NCI-H2227 (cell line): ENCODE measurements at regions not wholly inside any gene's neighbourhood (a gene's known extent, or its start where the extent isn't known, plus 50 kb on each side); places are given as distances from the start of the nearest gene placed in this dataset.
"Not testable (repeated sequence)": the region's sequence is repeated elsewhere in the genome, so short reads cannot be mapped to it uniquely, and the experiment has no call there.

Source experiments
- DNase-seq: peaks from one replicate; lab custom pipeline; 2025; ENCODE audit not compliant: unreplicated experiment; lab: John Stamatoyannopoulos, UW

DNA sequence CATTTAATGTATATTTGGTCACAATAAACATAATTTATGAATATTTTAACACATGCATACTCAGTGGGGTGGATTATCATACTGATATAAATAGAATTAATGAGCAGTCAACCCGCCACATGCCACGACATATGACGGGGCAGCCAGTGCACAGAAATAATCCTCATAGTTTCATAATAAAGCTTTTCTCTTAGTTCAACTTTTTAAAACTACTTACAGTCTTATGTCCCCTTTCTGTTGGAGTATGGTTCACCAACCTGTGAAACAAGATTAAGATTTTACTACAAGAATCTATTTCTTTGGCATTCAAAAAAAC is 75.6 kb upstream of the ETAA1 start:
- DNase-seq: no peak

DNA sequence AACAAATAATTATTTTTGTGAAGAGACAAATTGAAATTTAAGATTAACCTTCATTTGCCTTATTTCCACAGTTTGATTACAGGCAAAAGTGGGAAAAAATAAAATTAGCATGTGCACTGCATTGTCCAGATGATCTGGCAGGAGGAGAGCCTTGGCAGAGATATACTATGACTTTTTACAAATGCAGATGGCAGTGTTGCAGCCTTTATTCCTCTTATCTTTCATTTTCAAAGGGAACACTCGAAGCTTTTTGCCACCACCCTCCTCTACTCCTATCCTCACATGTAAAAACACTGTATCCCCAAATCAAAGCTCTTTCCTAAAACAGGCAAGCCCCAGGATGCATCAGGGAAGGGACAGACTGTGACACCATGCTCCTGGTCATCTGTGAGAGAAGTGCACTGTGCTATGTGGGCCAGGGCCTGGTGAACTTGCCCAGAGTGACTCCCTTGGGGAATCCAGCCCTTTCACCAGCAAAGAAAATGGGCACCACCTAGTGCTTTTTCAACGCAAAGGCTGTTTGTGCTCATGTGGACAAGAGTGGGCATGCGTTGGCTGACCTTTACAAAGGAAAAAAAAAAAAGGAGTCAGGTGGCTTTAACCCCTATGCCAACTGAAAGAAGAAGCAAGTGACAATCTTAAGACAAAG is 74.7 kb upstream of the ETAA1 start:
- DNase-seq: peak; percentile 67

DNA sequence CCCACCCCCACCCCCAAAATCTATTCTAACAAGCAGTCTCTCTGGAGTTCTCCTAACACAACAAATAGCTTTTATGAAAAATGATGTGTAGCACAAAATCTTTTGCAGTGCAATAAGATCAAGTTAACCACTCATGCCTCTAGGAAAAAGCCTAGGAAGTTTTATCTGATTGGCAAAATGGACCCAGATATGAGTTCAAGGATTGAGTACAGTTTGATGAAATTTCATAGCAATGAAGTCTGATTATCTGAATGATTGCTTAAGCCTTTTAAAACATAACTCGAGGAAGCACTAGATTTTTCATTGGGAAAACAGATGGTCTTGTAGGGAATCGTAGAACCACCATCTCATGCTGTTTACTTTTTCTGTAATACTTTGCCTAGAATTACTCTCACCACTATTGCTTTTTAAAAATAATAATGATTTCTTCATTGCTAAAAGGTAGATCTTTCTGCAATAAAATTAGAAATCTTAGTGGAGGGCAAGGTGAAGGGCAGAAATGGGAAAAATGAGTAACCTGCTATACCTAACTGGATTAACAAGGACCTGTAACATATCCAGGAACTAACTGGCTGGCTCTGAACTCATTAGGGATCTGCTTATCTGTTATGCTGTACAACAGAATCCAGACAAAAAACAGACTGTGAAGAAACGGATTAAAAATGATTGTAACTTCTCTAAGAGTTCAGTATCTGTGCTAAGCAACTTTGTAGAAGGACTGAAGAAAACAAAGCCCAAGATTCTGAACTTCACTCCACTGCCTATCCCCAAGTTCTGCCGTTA is 73.7 kb upstream of the ETAA1 start:
- no peak for DNase-seq

DNA sequence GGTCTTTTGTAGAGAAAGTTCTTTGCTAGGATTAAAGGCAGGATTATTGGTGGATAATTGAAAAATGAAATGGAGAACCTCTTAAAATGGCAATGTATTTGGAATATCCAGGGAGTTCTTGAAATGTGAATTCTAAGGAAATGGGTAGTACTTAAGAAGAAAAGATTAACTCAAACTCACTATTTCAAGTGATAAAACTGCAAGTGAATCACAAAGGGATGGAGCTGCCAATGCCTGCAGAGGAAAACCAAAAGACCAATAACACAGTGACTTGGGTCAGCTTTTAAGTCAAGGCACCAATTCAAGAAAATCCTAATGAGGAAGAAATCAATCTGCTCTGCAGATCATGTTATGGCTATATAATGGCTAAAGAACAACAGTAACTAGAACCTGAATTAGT is 67.6 kb upstream of the ETAA1 start:
- DNase-seq: no peak

DNA sequence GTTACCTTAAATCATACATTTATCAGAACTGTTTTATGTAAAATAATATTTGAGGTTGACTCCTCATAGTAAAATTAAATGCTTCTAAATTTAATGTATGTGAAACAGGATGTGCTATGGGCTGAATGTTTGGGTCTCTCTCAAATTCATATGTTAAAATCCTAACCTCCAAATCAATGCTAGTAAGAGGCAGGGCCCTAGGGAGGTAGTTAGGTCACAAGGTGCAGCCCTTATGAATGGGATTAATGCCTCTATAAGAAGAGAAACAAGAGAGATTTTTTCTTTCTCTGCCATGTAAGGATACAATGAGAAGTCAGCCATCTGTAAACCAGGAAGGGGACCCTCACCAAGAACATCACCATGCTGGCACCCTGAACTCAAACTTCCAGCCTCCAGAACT is 67.2 kb upstream of the ETAA1 start:
- DNase-seq: no peak

DNA sequence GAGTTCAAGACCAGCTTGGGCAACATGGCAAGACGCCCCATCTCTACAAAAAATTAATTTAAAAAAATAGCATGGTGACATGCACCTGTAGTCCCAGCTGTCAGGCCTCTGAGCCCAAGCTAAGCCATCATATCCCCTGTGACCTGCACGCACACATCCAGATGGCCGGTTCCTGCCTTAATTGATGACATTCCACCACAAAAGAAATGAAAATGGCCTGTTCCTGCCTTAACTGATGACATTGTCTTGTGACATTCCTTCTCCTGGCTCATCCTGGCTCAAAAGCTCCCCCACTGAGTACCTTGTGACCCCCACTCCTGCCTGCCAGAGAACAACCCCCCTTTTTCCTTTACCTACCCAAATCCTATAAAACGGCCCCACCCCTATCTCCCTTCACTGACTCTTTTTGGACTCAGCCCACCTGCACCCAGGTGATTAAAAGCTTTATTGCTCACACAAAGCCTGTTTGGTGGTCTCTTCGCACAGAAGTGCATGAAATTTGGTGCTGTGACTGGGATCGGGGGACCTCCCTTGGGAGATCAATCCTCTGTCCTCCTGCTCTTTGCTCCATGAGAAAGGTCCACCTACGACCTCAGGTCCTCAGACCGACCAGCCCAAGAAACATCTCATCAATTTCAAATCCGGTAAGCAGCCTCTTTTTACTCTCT is 65.6 kb upstream of the ETAA1 start:
- not testable (repeated sequence) for DNase-seq

DNA sequence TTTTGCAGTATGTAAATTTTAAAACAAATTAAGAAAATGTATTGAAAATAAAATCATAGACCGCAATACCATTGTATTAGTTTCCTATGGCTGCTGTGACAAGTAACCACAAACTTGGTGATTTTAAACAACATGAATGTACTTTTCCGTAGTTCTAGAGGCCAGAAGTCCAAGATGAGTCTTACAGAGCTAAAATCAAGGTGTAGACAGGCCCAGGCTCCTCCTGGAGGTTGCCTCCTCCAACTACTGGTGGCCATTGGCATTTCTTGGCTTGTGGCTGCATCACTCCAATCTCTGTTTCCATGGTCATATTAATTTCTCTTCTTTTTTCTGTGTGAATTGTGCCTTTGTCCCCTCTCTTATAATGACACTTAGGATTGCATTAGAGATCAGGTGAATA is 59.2 kb upstream of the ETAA1 start:
- no peak for DNase-seq

DNA sequence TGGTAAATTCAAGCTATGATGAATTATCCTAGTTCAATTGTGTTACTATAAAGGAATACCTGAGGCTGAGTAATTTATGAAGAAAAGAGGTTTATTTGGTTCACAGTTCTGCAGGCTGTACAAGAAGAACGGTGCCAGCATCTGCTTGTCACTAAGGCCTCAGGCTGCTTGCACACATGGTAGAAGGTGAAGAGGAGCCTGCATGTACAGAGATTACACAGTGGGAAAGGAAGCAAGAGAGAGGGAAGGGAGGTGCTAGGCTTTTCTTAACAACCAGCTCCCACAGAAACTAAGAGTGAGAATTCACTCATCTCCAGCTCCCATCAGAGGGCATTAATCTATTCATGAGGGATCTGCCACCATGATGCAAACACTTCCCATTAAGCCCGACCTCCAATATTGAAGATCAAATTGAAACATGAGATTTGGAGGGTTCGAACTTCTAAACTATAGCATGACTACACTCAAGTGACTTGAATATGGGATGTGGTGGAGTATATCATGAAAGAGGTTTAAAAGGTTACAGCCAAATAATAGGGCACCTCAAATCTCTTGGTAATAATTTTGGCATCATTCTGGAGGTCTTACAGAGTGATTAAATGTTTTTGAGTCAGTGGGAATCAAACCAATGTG is 58.4 kb upstream of the ETAA1 start:
- DNase-seq: no peak

DNA sequence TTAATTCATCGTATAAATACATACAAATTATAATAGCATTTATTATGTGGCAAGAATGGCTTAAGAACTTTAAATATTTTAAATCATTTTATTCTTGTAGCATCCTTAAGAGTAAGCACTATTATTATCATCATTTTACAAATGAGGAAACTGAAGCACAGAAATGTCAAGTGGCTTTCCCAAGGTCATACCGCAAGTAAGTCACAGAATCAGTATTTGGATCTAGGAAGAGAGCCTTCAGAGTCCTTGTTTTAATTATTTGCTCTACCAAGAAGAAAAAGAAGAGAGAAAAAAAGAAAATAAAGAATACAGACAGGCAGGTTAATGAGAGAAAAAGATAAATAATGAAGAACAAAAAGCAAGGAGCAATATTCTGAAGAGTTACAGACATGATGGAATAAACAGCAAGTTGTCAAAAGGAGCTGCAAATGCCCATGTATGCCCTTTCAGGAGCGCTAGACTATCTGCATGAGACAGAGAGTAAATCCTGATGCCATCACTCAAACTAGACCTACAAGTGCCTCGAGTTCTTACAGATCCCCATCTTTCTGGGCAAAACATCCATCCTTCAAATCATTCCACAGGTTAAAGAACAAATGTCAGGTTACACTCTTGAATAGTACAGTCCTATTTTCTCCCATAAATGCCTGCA is 57.8 kb upstream of the ETAA1 start:
- DNase-seq: no peak

DNA sequence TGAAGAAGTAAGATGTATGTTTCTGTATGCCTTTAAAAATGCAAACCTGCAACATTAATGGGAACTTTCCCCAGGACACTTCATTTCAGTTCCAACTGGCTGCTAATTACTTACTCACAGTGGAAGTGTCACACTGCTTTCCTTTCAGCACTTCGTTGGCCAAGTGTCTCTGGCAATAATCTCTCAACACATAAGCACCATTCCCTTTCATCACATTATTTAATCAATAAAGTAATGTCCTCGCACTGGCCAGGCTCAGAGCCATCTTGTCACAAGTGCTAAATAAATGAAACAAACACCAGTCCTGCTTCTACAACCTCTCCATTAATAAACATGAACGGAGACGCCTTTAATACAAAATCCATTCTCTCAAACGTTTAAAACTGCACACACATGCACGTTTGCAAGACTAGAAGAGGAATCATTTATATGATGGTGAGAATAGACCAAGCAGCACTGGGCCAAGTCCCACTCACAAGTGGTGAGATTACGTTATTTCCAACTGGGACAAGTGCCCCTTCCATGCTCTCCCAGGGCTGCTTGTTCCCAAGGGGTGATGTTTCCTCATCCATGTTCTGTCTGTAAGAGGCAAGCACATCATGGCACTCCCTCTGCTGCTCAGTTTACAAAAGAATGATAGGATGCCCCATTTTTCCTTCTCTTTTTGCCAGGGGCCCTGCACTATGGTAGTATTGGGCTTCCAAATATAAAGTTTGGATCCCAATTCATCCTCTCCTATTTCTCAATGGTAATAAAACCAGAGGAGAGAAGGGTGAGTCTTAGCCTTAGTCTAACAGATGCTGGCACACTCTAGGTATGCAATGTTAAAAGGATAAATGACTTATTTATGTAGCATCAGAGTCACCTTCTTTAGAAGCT is 56.8 kb upstream of the ETAA1 start:
- DNase-seq: no peak

DNA sequence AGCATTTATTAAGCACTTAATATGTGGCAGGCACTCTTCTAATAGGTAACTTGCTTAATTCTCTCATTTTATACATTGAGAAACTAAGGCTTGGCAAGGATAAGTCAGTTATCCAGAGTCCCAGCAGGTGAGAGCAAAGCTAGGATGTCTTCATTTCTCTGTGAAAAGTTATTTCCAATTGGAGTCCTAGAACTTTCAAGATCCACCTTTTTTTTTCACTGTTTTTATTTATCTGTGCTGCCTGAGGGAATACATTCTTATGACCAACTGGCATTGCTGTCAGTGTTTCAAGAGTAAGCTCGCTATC is 56.2 kb upstream of the ETAA1 start:
- no peak for DNase-seq

DNA sequence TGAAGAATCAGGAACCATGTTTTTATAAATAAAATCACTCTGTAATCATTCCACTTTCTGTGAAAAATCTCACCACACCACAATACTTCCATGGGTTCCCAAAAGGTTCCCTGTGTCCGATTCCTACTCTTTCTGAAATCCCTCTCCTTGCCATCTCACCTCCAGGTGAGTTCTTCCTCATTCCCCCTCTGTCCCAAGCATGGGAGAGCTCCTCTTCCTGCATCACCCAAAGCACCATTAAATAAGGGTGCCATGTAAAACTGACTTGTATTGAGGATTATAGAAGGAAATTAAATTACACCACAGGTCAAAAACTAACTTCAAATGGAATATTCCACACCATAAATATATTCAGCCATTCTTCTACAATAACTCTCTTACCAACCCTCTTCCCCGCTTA is 55.8 kb upstream of the ETAA1 start:
- no peak for DNase-seq

DNA sequence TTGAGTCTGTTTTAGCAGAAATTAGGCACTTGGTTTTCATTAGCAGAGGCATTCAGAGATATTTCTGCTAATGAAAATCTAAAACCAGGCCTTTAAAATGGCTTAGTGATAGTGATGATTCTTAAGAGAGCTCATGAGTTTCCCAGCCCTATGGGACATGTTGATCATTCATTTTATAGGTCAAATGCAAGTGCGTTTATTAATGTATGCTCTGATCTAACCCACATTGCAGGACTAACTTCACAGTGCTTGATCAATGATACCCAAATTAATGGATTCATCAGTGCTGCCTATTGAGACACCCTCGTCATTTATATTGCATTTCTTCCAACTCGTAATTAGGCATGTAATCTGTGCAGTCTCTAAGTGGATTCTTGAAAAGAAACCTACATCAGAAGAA is 54.7 kb upstream of the ETAA1 start:
- DNase-seq: no peak

DNA sequence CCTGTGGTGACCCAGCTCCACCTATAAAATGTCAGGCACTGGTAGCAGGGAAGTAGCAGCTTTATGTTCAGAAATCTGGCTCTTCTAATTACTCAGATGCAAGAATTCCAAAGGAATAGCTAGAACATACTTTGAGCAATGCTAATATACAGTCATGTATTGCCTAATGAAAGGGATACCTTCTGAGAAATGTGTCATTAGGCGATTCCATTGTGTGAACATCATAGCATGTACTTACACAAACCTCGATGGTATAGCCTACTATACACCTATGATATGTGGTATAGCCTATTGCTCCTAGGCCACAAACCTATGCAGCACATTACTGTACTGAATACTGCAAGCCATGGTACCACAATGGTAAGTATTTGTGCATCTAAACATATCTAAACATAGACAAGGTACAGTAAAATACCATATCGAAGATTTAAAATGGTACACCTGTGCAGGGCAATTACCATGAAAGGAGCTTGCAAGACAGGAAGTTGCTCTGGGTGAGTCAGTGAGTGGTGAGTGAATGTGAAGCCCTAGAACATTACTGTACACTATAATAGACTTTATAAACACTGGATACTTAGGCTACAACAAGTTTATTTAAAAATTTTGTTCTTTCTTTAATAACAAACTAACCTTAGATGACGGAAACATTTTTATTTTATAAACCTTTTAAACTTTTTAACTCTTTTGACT is 50.3 kb upstream of the ETAA1 start:
- DNase-seq: no peak
